Activated CD4-positive, alpha-beta memory T cell treated with anti-CD3 and anti-CD28 coated beads, Interleukin-2, amount 10 ng/mL, durations not matched to agents 7 days and 5 days (primary cell): ENCODE measurements at regions not wholly inside any gene's neighbourhood (a gene's known extent, or its start where the extent isn't known, plus 50 kb on each side); places are given as distances from the start of the nearest gene placed in this dataset.

Source experiments
- CTCF ChIA-PET: fragments of 350-600 bp; sonication (Branson Sonifier 250); formaldehyde crosslinking; loops from one replicate; lab custom pipeline; 2021; ENCODE audit warnings: antibody characterized with exemption, inconsistent platforms; lab: Charles Lee
- POLR2A ChIA-PET: fragments of 350-600 bp; sonication (Branson Sonifier 250); formaldehyde crosslinking; loops from one replicate; lab custom pipeline; 2021; ENCODE audit warnings: antibody characterized with exemption; lab: Charles Lee
- DNase-seq: peaks from one replicate; pipeline ENCODE4 v3.0.0-alpha.2; 2020
- H3K27ac Mint-ChIP-seq: one replicate; pipeline ENCODE4 v1.8.0; 2021; ENCODE audit warnings: mild to moderate bottlenecking, mixed read lengths
- H3K27me3 Mint-ChIP-seq: one replicate; pipeline ENCODE4 v1.8.0; 2021; ENCODE audit warnings: mixed read lengths
- H3K36me3 Mint-ChIP-seq: one replicate; pipeline ENCODE4 v1.8.0; 2021; ENCODE audit warnings: low read depth, mixed read lengths
- H3K4me1 Mint-ChIP-seq: one replicate; pipeline ENCODE4 v1.8.0; 2021; ENCODE audit warnings: mixed read lengths
- H3K4me3 Mint-ChIP-seq: one replicate; pipeline ENCODE4 v1.8.0; 2021; ENCODE audit warnings: mild to moderate bottlenecking, mixed read lengths
- H3K9me3 Mint-ChIP-seq: one replicate; pipeline ENCODE4 v1.8.0; 2021; ENCODE audit warnings: mixed read lengths

GRCh38 chr17:36864827-36865430, 72.3 kb upstream of the LHX1 start:
- H3K27ac Mint-ChIP-seq: no peak overlapping the region

GRCh38 chr17:36867716-36868341, 69.4 kb upstream of the LHX1 start:
- no peak overlapping the region for H3K4me3 Mint-ChIP-seq
- no peak for DNase-seq
- CTCF ChIA-PET: no interaction called here
- H3K36me3 Mint-ChIP-seq: no peaks in the 10 kb centered on the region
- no peak overlapping the region for H3K27ac Mint-ChIP-seq
- POLR2A ChIA-PET: no interaction called here
- H3K4me1 Mint-ChIP-seq: no peaks in the 10 kb centered on the region
- no peaks in the 10 kb centered on the region for H3K9me3 Mint-ChIP-seq
- H3K27me3 Mint-ChIP-seq: peaks cover 9% of the 10 kb centered on the region

More at GRCh38 chr17:36864827-36865430, 72.3 kb upstream of the LHX1 start:
- no peak for DNase-seq
- ChIA-PET CTCF (no interaction called here), POLR2A (no interaction called here)
- peaks cover 9% of the 10 kb centered on the region for H3K27me3 Mint-ChIP-seq
- H3K36me3 Mint-ChIP-seq: no peaks in the 10 kb centered on the region
- H3K4me1 Mint-ChIP-seq: no peaks in the 10 kb centered on the region
- H3K4me3 Mint-ChIP-seq: no peak overlapping the region
- no peaks in the 10 kb centered on the region for H3K9me3 Mint-ChIP-seq

- POLR2A ChIA-PET: no interaction called here
- DNase-seq: no peak
- Mint-ChIP-seq H3K4me3 (no peak overlapping the region), H3K27ac (no peak overlapping the region), H3K27me3 (peaks cover 9% of the 10 kb centered on the region), H3K9me3 (no peaks in the 10 kb centered on the region), H3K36me3 (no peaks in the 10 kb centered on the region), H3K4me1 (no peaks in the 10 kb centered on the region)
- CTCF ChIA-PET: no interaction called here
Measured at GRCh38 chr17:36868777-36869176, 68.5 kb upstream of the LHX1 start.

- peaks cover 9% of the 10 kb centered on the region for H3K27me3 Mint-ChIP-seq
- H3K36me3 Mint-ChIP-seq: no peaks in the 10 kb centered on the region
- no peaks in the 10 kb centered on the region for H3K4me1 Mint-ChIP-seq
- ChIA-PET CTCF (no interaction called here), POLR2A (no interaction called here)
- no peak overlapping the region for H3K4me3 Mint-ChIP-seq
- H3K9me3 Mint-ChIP-seq: no peaks in the 10 kb centered on the region
- no peak for DNase-seq
- no peak overlapping the region for H3K27ac Mint-ChIP-seq
Measured at GRCh38 chr17:36869441-36869840, 67.8 kb upstream of the LHX1 start.

GRCh38 chr17:36869856-36870719, 67.2 kb upstream of the LHX1 start:
- H3K36me3 Mint-ChIP-seq: no peaks in the 10 kb centered on the region
- DNase-seq: no peak
- H3K27me3 Mint-ChIP-seq: peaks cover 9% of the 10 kb centered on the region
- ChIA-PET POLR2A (interaction anchor here (1.1 kb wide), 1 partner anchor 10 kb away, joined by 4 read pairs; no protein-coding TSS in a partner anchor), CTCF (no interaction called here)
- H3K4me3 Mint-ChIP-seq: no peak overlapping the region
- no peak overlapping the region for H3K27ac Mint-ChIP-seq
- H3K9me3 Mint-ChIP-seq: no peaks in the 10 kb centered on the region
- H3K4me1 Mint-ChIP-seq: no peaks in the 10 kb centered on the region

- ChIA-PET POLR2A (interaction anchor here (1.1 kb wide), 1 partner anchor 9 kb away, joined by 4 read pairs; no protein-coding TSS in a partner anchor), CTCF (no interaction called here)
- Mint-ChIP-seq H3K4me3 (no peak overlapping the region), H3K36me3 (no peaks in the 10 kb centered on the region), H3K27me3 (peaks cover 9% of the 10 kb centered on the region), H3K27ac (no peak overlapping the region), H3K9me3 (no peaks in the 10 kb centered on the region), H3K4me1 (no peaks in the 10 kb centered on the region)
- no peak for DNase-seq
Measured at GRCh38 chr17:36870720-36870999, 66.6 kb upstream of the LHX1 start.

GRCh38 chr17:36875698-36876293, 61.5 kb upstream of the LHX1 start:
- H3K27me3 Mint-ChIP-seq: peaks cover 9% of the 10 kb centered on the region
- H3K4me3 Mint-ChIP-seq: no peak overlapping the region
- no peaks in the 10 kb centered on the region for H3K9me3 Mint-ChIP-seq
- no peaks in the 10 kb centered on the region for H3K4me1 Mint-ChIP-seq
- H3K27ac Mint-ChIP-seq: no peak overlapping the region
- no peaks in the 10 kb centered on the region for H3K36me3 Mint-ChIP-seq
- CTCF ChIA-PET: no interaction called here
- POLR2A ChIA-PET: no interaction called here
- DNase-seq: no peak

GRCh38 chr17:36876966-36877365, 60.3 kb upstream of the LHX1 start:
- ChIA-PET POLR2A (no interaction called here), CTCF (no interaction called here)
- H3K36me3 Mint-ChIP-seq: peaks cover 4% of the 10 kb centered on the region
- peaks cover 15% of the 10 kb centered on the region for H3K27me3 Mint-ChIP-seq
- no peak overlapping the region for H3K27ac Mint-ChIP-seq
- no peak for DNase-seq
- no peak overlapping the region for H3K4me3 Mint-ChIP-seq
- no peaks in the 10 kb centered on the region for H3K4me1 Mint-ChIP-seq
- no peaks in the 10 kb centered on the region for H3K9me3 Mint-ChIP-seq

GRCh38 chr17:36877771-36878170, 59.5 kb upstream of the LHX1 start:
- ChIA-PET POLR2A (no interaction called here), CTCF (no interaction called here)
- Mint-ChIP-seq H3K4me1 (no peaks in the 10 kb centered on the region), H3K36me3 (peaks cover 7% of the 10 kb centered on the region), H3K27me3 (peaks cover 23% of the 10 kb centered on the region), H3K4me3 (no peak overlapping the region), H3K9me3 (peaks cover 4% of the 10 kb centered on the region), H3K27ac (no peak overlapping the region)
- no peak for DNase-seq

GRCh38 chr17:36878216-36878615, 59.1 kb upstream of the LHX1 start:
- no peaks in the 10 kb centered on the region for H3K4me1 Mint-ChIP-seq
- ChIA-PET CTCF (no interaction called here), POLR2A (no interaction called here)
- no peak for DNase-seq
- H3K9me3 Mint-ChIP-seq: peaks cover 4% of the 10 kb centered on the region
- peaks cover 24% of the 10 kb centered on the region for H3K27me3 Mint-ChIP-seq
- H3K4me3 Mint-ChIP-seq: no peak overlapping the region
- H3K27ac Mint-ChIP-seq: no peak overlapping the region
- peaks cover 7% of the 10 kb centered on the region for H3K36me3 Mint-ChIP-seq

GRCh38 chr17:36879027-36879426, 58.2 kb upstream of the LHX1 start:
- peaks cover 4% of the 10 kb centered on the region for H3K9me3 Mint-ChIP-seq
- H3K36me3 Mint-ChIP-seq: peaks cover 7% of the 10 kb centered on the region
- ChIA-PET CTCF (no interaction called here), POLR2A (interaction anchor here (1.1 kb wide), 1 partner anchor 8 kb away, joined by 4 read pairs; no protein-coding TSS in a partner anchor)
- DNase-seq: no peak
- H3K4me1 Mint-ChIP-seq: no peaks in the 10 kb centered on the region
- no peak overlapping the region for H3K27ac Mint-ChIP-seq
- peaks cover 24% of the 10 kb centered on the region for H3K27me3 Mint-ChIP-seq
- no peak overlapping the region for H3K4me3 Mint-ChIP-seq

GRCh38 chr17:36879624-36880131, 57.6 kb upstream of the LHX1 start:
- no peaks in the 10 kb centered on the region for H3K4me1 Mint-ChIP-seq
- ChIA-PET CTCF (no interaction called here), POLR2A (interaction anchor here (1.1 kb wide), 1 partner anchor 9 kb away, joined by 4 read pairs; no protein-coding TSS in a partner anchor)
- no peak for DNase-seq
- H3K36me3 Mint-ChIP-seq: peaks cover 7% of the 10 kb centered on the region
- H3K27ac Mint-ChIP-seq: no peak overlapping the region
- peaks cover 27% of the 10 kb centered on the region for H3K27me3 Mint-ChIP-seq
- H3K9me3 Mint-ChIP-seq: peaks cover 4% of the 10 kb centered on the region
- H3K4me3 Mint-ChIP-seq: no peak overlapping the region
